Fibroblast of lung (primary cell): ENCODE measurements at regions not wholly inside any gene's neighbourhood (a gene's known extent, or its start where the extent isn't known, plus 50 kb on each side); places are given as distances from the start of the nearest gene placed in this dataset.

Source experiments
- DNase-seq, 2 donors: peaks; one replicate each; pipeline versions ENCODE4 v3.0.0 to v3.0.0-alpha.2; 2010; ENCODE audit warnings: low read depth in 2 of 2
- H2AFZ ChIP-seq: 2 replicates; pipeline ENCODE4 v1.5.1; 2012; ENCODE audit warnings: low read length, control low read depth, inconsistent platforms
- H3K27ac ChIP-seq: 2 replicates; pipeline ENCODE4 v1.5.1; 2011; ENCODE audit warnings: low read length, control low read depth; ENCODE audit not compliant: insufficient read depth
- H3K27me3 ChIP-seq: 2 replicates; pipeline ENCODE4 v1.5.1; 2011; ENCODE audit warnings: mild to moderate bottlenecking, low read length; ENCODE audit not compliant: control insufficient read depth, insufficient read depth
- H3K36me3 ChIP-seq: 2 replicates; pipeline ENCODE4 v1.5.1; 2011; ENCODE audit warnings: low read length; ENCODE audit not compliant: control insufficient read depth, insufficient read depth
- H3K4me1 ChIP-seq: 2 replicates; pipeline ENCODE4 v1.5.1; 2011; ENCODE audit warnings: low read length; ENCODE audit not compliant: control insufficient read depth, insufficient read depth; ENCODE audit errors: extremely low read depth
- H3K4me2 ChIP-seq: 2 replicates; pipeline ENCODE4 v1.5.1; 2011; ENCODE audit warnings: low read length, control low read depth; ENCODE audit not compliant: insufficient read depth; ENCODE audit errors: extremely low read depth
- H3K4me3 ChIP-seq, 4 experiments: fragments of 200-600 bp in 1 of 4; sonication (generic) in 1 of 4; replicated peaks in 1 of 4; 2 replicates each; pipeline ENCODE4 v1.5.1; 2011 to 2016; ENCODE audit warnings: low read length in 4 of 4, low read depth in 3 of 4, mild to moderate bottlenecking in 3 of 4, control low read depth in 2 of 4, inconsistent platforms in 1 of 4, mixed read lengths in 1 of 4; ENCODE audit not compliant: insufficient read depth in 1 of 4; ENCODE audit errors: control extremely low read depth in 1 of 4
- H3K79me2 ChIP-seq: 2 replicates; pipeline ENCODE4 v1.5.1; 2012; ENCODE audit warnings: mild to moderate bottlenecking, low read length, inconsistent platforms; ENCODE audit not compliant: control insufficient read depth, insufficient read depth
- H3K9ac ChIP-seq: 2 replicates; pipeline ENCODE4 v1.5.1; 2011; ENCODE audit warnings: mild to moderate bottlenecking, low read length, control low read depth; ENCODE audit not compliant: insufficient read depth
- H3K9me3 ChIP-seq: 2 replicates; pipeline ENCODE4 v1.5.1; 2012; ENCODE audit warnings: low read depth, low read length; ENCODE audit not compliant: control insufficient read depth, insufficient read depth
- H4K20me1 ChIP-seq: 2 replicates; pipeline ENCODE4 v1.5.1; 2011; ENCODE audit warnings: low read length; ENCODE audit not compliant: control insufficient read depth, insufficient read depth; ENCODE audit errors: extremely low read depth
- EZH2 ChIP-seq: IDR thresholded peaks from 2 replicates; pipeline ENCODE4 v1.5.1; 2012; ENCODE audit warnings: low read length, control low read depth, mild to moderate bottlenecking; ENCODE audit errors: missing control alignments
- TF ChIP-seq, protein P1 (sequence below), 2 donors: IDR thresholded peaks in 1 of 2; conservative IDR thresholded peaks in 1 of 2; 1 replicate in 1 of 2; 2 replicates in 1 of 2; pipeline ENCODE4 v1.5.1; 2011 to 2012; ENCODE audit warnings: low read length in 2 of 2, control low read depth in 1 of 2, inconsistent platforms in 1 of 2, low read depth in 1 of 2, mild to moderate bottlenecking in 1 of 2

DNA sequence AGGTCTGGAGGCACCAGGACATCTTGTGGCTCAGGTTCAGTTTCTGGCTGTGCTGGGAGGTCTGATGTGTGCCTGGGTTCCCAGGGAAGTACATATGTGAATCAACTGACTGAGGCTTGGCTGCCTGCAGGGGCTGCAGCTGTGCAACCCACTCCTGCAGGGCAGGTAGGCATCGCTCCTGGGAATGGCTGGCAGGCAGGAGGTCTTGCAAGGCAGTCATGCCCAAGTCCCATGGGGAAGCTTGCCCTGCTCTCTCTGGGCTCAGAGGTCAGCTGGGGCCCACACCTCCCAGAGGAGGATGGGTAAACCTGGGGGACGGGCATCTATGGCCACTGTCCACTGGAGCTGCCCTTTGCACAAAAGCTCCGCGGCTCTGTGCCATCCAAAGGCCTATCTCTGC is 1141.8 kb downstream of the SLITRK1 start:
- TF ChIP-seq EZH2, result no peak
- TF ChIP-seq, protein P1, sequence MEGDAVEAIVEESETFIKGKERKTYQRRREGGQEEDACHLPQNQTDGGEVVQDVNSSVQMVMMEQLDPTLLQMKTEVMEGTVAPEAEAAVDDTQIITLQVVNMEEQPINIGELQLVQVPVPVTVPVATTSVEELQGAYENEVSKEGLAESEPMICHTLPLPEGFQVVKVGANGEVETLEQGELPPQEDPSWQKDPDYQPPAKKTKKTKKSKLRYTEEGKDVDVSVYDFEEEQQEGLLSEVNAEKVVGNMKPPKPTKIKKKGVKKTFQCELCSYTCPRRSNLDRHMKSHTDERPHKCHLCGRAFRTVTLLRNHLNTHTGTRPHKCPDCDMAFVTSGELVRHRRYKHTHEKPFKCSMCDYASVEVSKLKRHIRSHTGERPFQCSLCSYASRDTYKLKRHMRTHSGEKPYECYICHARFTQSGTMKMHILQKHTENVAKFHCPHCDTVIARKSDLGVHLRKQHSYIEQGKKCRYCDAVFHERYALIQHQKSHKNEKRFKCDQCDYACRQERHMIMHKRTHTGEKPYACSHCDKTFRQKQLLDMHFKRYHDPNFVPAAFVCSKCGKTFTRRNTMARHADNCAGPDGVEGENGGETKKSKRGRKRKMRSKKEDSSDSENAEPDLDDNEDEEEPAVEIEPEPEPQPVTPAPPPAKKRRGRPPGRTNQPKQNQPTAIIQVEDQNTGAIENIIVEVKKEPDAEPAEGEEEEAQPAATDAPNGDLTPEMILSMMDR (conservative IDR thresholded peaks at IDR 0.05 in 1 of 2, IDR thresholded peaks at IDR 0.05 in 1 of 2; ENCODE audit: low read depth in 1 of 2, low read length in 2 of 2), result no peak

DNA sequence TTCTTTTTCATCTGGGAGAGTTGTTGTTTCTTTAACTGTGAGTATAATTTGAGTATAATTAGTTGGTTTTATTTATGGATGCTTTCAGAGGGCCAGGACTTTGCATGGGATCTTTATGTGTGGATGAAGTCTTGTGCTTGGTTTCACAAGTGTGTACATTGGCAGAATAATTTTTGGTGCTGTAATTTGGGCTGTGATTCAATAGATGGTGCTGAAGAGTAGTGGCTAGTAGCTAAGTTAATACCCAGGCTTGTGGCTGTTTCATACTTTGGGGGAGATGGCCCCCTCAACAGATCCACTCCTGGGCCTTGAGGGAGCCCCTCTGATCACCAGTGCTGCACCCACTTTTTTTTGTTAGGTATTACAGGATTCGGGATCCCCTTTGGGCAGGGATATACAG is 1142.4 kb downstream of the SLITRK1 start:
- TF ChIP-seq EZH2, result no peak
- TF ChIP-seq, protein P1 (conservative IDR thresholded peaks at IDR 0.05 in 1 of 2, IDR thresholded peaks at IDR 0.05 in 1 of 2; ENCODE audit: low read depth in 1 of 2, low read length in 2 of 2), result peak; percentile 16 to 43
- Histone ChIP-seq H3K79me2 (no peaks in the 10 kb centered on the region), H3K9ac (no peak overlapping the region), H3K36me3 (no peaks in the 10 kb centered on the region), H3K4me1 (no peaks in the 10 kb centered on the region), H3K27ac (no peak overlapping the region), H4K20me1 (no peaks in the 10 kb centered on the region), H3K4me3 (no peak overlapping the region), H2AFZ (no peak overlapping the region), H3K9me3 (no peaks in the 10 kb centered on the region), H3K27me3 (no peaks in the 10 kb centered on the region), H3K4me2 (no peak overlapping the region)
- peak in 1 of 2 donors; percentile 25 for DNase-seq

More for the DNA sequence above, 1141.8 kb downstream of the SLITRK1 start:
- Histone ChIP-seq H3K9ac (no peak overlapping the region), H3K79me2 (no peaks in the 10 kb centered on the region), H3K27me3 (no peaks in the 10 kb centered on the region), H3K36me3 (no peaks in the 10 kb centered on the region), H3K4me1 (no peaks in the 10 kb centered on the region), H2AFZ (no peak overlapping the region), H4K20me1 (no peaks in the 10 kb centered on the region), H3K9me3 (no peaks in the 10 kb centered on the region), H3K4me3 (no peak overlapping the region), H3K4me2 (no peak overlapping the region), H3K27ac (no peak overlapping the region)
- DNase-seq, result no peak

DNA sequence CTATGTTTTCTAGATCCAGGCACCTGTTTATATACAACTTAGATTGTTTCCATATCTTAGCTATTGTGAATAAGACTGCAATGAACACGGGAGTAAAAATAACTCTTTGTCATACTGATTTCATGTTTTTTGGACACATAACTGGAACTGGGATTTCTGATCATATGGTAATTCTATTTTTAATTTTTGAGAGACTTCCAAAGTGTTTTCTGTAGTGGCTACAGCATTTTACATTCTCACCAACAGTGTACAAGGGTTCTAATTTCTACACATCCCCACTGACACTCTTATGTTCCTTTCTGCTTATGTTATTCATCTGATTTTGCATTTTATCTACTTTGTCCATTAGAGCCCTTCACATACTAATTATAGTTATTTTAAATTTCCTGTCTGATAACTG is 1152.9 kb downstream of the SLITRK1 start:
- Histone ChIP-seq H3K79me2 (no peaks in the 10 kb centered on the region), H3K4me3 (no peak overlapping the region), H3K4me1 (no peaks in the 10 kb centered on the region), H2AFZ (no peak overlapping the region), H4K20me1 (no peaks in the 10 kb centered on the region), H3K36me3 (no peaks in the 10 kb centered on the region), H3K27ac (no peak overlapping the region), H3K27me3 (no peaks in the 10 kb centered on the region), H3K9me3 (no peaks in the 10 kb centered on the region), H3K4me2 (no peak overlapping the region), H3K9ac (no peak overlapping the region)
- DNase-seq, result no peak
- TF ChIP-seq, protein P1 (conservative IDR thresholded peaks at IDR 0.05 in 1 of 2, IDR thresholded peaks at IDR 0.05 in 1 of 2; ENCODE audit: low read depth in 1 of 2, low read length in 2 of 2), result no peak
- no peak for TF ChIP-seq EZH2
